HG03354 (cell line): ENCODE measurements at regions not wholly inside any gene's neighbourhood (a gene's known extent, or its start where the extent isn't known, plus 50 kb on each side); places are given as distances from the start of the nearest gene placed in this dataset.
"Not testable (repeated sequence)": the region's sequence is repeated elsewhere in the genome, so short reads cannot be mapped to it uniquely, and the experiment has no call there.

Experiments
- ATAC-seq: cut with Tn5 transposase; IDR thresholded peaks from one replicate; pipeline ENCODE4 v1.9.1; 2021; ENCODE audit warnings: mild to moderate bottlenecking; ENCODE audit not compliant: unreplicated experiment, poor library complexity, severe bottlenecking

- ATAC-seq, result peak; percentile 73
Observed at GRCh38 chr15:38002883-38003477, 68.5 kb downstream of the TMCO5A start.

GRCh38 chr15:38004218-38004861, 69.9 kb downstream of the TMCO5A start:
- ATAC-seq, result no peak

- ATAC-seq, result no peak
Observed at GRCh38 chr15:38005953-38006808, 71.7 kb downstream of the TMCO5A start.

- no peak for ATAC-seq
Observed at GRCh38 chr15:38010395-38010794, 76.0 kb downstream of the TMCO5A start.

- ATAC-seq, result no peak
Observed at GRCh38 chr15:38012894-38013293, 78.5 kb downstream of the TMCO5A start.

- ATAC-seq, result no peak
Observed at GRCh38 chr15:38017721-38018120, 83.3 kb downstream of the TMCO5A start.

GRCh38 chr15:38019066-38019465, 84.6 kb downstream of the TMCO5A start:
- ATAC-seq, result no peak

GRCh38 chr15:38021259-38021658, 86.8 kb downstream of the TMCO5A start:
- ATAC-seq, result peak; percentile 66

- ATAC-seq, result no peak
Observed at GRCh38 chr15:38024293-38025091, 90.1 kb downstream of the TMCO5A start.

GRCh38 chr15:38025656-38026055, 91.2 kb downstream of the TMCO5A start:
- not testable (repeated sequence) for ATAC-seq

- ATAC-seq, result no peak
Observed at GRCh38 chr15:38028869-38029268, 94.4 kb downstream of the TMCO5A start.

GRCh38 chr15:38029736-38030135, 95.3 kb downstream of the TMCO5A start:
- no peak for ATAC-seq

- no peak for ATAC-seq
Observed at GRCh38 chr15:38030609-38031008, 96.2 kb downstream of the TMCO5A start.

GRCh38 chr15:38035701-38036100, 101.3 kb downstream of the TMCO5A start:
- ATAC-seq, result no peak

- ATAC-seq, result no peak
Observed at GRCh38 chr15:38036790-38037338, 102.4 kb downstream of the TMCO5A start.

GRCh38 chr15:38038659-38039442, 104.4 kb downstream of the TMCO5A start:
- ATAC-seq, result no peak

GRCh38 chr15:38040615-38041014, 106.2 kb downstream of the TMCO5A start:
- no peak for ATAC-seq

GRCh38 chr15:38041576-38041975, 107.1 kb downstream of the TMCO5A start:
- no peak for ATAC-seq

GRCh38 chr15:38042211-38042610, 107.8 kb downstream of the TMCO5A start:
- ATAC-seq, result no peak
